ENCODE measurements at regions not wholly inside any gene's neighbourhood (a gene's known extent, or its start where the extent isn't known, plus 50 kb on each side); places are given as distances from the start of the nearest gene placed in this dataset.

- no peak for TF ChIP-seq CTCF (conservative IDR thresholded peaks at IDR 0.05)
- no peak for TF ChIP-seq ZFX (IDR thresholded peaks at IDR 0.05)
These were observed 87.2 kb upstream of the HTATIP2 start for GRCh38 chr11:20275987-20276965.
